Astrocyte of the spinal cord (primary cell): ENCODE measurements at regions not wholly inside any gene's neighbourhood (a gene's known extent, or its start where the extent isn't known, plus 50 kb on each side); places are given as distances from the start of the nearest gene placed in this dataset.

ENCODE experiments used
- DNase-seq: peaks from one replicate; pipeline ENCODE4 v3.0.0; 2011; ENCODE audit warnings: low read depth, low spot score
- H3K4me3 ChIP-seq: 2 replicates; pipeline ENCODE4 v1.5.1; 2011; ENCODE audit warnings: low read depth, mild to moderate bottlenecking, low read length, moderate library complexity
- in situ Hi-C: cut with HindIII; loops from 2 replicates; pipeline ENCODE4 v1.10.0; 2017; ENCODE audit warnings: low sequenced_read_pairs
- TF ChIP-seq, protein P1 (sequence below): IDR thresholded peaks from 2 replicates; pipeline ENCODE4 v1.5.1; 2012; ENCODE audit warnings: low read depth, mild to moderate bottlenecking, low read length, inconsistent platforms

GRCh38 chr3:71896751-71897150 lies 111.8 kb upstream of the PROK2 start:
- in situ Hi-C loops = no loop called here
- DNase-seq = no peak
- TF ChIP-seq, protein P1, sequence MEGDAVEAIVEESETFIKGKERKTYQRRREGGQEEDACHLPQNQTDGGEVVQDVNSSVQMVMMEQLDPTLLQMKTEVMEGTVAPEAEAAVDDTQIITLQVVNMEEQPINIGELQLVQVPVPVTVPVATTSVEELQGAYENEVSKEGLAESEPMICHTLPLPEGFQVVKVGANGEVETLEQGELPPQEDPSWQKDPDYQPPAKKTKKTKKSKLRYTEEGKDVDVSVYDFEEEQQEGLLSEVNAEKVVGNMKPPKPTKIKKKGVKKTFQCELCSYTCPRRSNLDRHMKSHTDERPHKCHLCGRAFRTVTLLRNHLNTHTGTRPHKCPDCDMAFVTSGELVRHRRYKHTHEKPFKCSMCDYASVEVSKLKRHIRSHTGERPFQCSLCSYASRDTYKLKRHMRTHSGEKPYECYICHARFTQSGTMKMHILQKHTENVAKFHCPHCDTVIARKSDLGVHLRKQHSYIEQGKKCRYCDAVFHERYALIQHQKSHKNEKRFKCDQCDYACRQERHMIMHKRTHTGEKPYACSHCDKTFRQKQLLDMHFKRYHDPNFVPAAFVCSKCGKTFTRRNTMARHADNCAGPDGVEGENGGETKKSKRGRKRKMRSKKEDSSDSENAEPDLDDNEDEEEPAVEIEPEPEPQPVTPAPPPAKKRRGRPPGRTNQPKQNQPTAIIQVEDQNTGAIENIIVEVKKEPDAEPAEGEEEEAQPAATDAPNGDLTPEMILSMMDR = no peak
- H3K4me3 ChIP-seq = no peak overlapping the region

DNA sequence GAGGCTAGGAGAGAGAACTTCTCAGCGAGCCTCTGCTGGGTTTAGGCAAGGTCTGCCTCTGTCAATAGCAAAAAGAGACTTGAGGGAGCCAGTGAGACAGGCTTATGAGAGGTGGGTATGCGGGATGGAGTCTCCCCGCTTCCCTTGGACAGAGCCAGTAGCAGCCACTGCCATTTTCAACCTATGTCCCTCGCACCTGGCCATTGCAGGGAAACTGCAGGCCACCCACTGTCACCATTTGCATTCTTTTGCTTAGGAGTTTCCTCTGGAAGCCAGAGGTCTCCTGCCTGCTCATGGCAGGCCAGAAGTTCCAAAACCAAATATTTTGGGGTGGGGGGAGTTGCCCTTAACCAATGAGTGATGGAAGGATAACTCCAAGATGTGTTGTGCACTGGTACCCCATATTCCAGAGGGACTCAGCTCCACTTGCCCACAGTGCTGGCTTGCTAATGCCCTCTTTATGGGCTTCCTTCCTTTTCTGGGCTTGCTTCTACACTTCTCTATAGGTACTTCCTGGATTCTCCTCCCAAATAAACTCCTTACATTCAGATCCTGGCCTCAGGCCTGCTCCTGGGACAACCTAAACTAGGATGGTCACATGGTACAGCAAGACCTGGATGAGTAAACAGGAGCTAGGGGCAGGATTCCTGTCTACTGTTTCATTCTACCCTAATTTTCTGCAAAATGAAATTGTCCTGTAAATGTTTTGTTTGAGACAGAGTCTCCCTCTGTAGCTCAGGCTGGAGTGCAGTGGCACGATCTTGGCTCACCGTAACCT lies 108.9 kb upstream of the PROK2 start:
- in situ Hi-C loops = no loop called here
- H3K4me3 ChIP-seq = no peak overlapping the region
- TF ChIP-seq, protein P1 = no peak
- no peak for DNase-seq

- in situ Hi-C loops = no loop called here
- no peak for DNase-seq
- H3K4me3 ChIP-seq = no peak overlapping the region
- TF ChIP-seq, protein P1 = no peak
Measured at GRCh38 chr3:71893122-71893521, 108.2 kb upstream of the PROK2 start.

DNA sequence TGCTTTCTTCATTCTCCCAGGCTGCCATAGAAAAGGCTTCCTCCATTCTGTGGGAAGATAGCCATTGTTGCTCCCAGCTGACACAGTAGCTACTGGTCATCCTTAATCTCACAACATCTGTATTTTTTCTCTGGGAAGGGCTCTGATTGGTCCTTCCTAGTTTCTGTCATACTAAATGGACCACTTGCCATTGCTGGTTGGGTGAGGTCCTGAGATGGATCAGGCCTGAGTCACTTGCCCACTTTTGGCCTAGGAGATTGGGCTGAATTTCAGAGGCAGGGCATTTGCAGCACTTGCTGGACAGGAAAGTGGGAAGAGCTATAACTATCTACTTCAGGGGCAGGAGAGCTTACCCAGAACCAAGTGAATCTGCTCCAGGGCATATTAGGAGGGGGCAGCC lies 106.5 kb upstream of the PROK2 start:
- TF ChIP-seq, protein P1 = no peak
- in situ Hi-C loops = no loop called here
- H3K4me3 ChIP-seq = no peak overlapping the region
- DNase-seq = no peak

DNA sequence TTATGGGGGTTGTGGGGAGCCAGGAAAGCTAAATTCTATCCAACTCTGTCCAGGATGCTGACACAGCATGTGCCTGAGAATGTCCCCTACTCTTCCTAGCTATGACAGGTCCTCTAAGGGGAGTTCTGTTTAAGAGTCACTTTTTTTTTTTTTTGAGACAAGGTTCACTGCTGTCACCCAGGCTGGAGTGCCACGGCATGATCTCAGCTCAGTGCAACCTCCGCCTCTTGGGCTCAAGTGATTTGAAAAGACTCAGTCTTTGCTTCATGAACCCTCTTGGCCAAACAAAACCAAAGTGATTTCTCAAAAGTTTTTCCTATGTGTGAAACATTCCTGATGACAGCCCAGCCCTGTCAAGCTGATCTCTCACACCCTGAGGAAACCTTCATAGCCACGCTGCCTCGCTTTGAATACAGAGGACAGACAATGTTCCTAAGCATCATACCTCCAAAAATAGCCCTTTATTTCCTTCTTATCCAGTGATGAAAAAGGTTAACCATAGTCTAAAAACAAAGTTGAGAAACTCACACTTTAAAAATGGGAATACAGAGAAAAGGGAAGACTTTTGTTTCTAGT lies 105.5 kb upstream of the PROK2 start:
- TF ChIP-seq, protein P1 = no peak
- in situ Hi-C loops = no loop called here
- DNase-seq = no peak
- no peak overlapping the region for H3K4me3 ChIP-seq

GRCh38 chr3:71887256-71887655 lies 102.3 kb upstream of the PROK2 start:
- in situ Hi-C loops = no loop called here
- TF ChIP-seq, protein P1 = no peak
- H3K4me3 ChIP-seq = no peak overlapping the region
- DNase-seq = no peak
